Endothelial cell of umbilical vein (primary cell): ENCODE measurements at regions not wholly inside any gene's neighbourhood (a gene's known extent, or its start where the extent isn't known, plus 50 kb on each side); places are given as distances from the start of the nearest gene placed in this dataset.

Experiments used
- CTCF ChIP-seq, 2 donors: IDR thresholded peaks; 1 replicate in 1 of 2; 2 replicates in 1 of 2; pipeline ENCODE4 v1.5.1; 2011; ENCODE audit warnings: low read length in 2 of 2, mild to moderate bottlenecking in 2 of 2, moderate library complexity in 2 of 2, control low read depth in 1 of 2, inconsistent platforms in 1 of 2, low read depth in 1 of 2; ENCODE audit not compliant: insufficient read depth in 1 of 2; ENCODE audit errors: extremely low read depth in 1 of 2
- EZH2 ChIP-seq: IDR thresholded peaks from 2 replicates; pipeline ENCODE4 v1.6.1; 2012; ENCODE audit warnings: borderline replicate concordance, low read depth, mild to moderate bottlenecking, moderate library complexity, low read length, inconsistent platforms; ENCODE audit not compliant: severe bottlenecking

GRCh38 chr16:8502446-8502845, 87.9 kb downstream of the TMEM114 start:
- no peak for TF ChIP-seq CTCF (IDR thresholded peaks at IDR 0.05; ENCODE audit: extremely low read depth in 1 of 2, insufficient read depth in 1 of 2, low read depth in 1 of 2, low read length in 2 of 2)
- no peak for TF ChIP-seq EZH2
